ENCODE measurements at regions not wholly inside any gene's neighbourhood (a gene's known extent, or its start where the extent isn't known, plus 50 kb on each side); places are given as distances from the start of the nearest gene placed in this dataset.
"Not testable (repeated sequence)": the region's sequence is repeated elsewhere in the genome, so short reads cannot be mapped to it uniquely, and the experiment has no call there.

- not testable (repeated sequence) for H3K9me3 ChIP-seq (ENCODE audit: control insufficient read depth in 1 of 2, low read length in 2 of 2); H3K4me3 ChIP-seq (ENCODE audit: low read depth in 1 of 2, low read length in 2 of 2); H3K27me3 ChIP-seq (ENCODE audit: control insufficient read depth in 1 of 2, insufficient read depth in 2 of 2, low read length in 2 of 2); H3K27ac ChIP-seq (ENCODE audit: low read depth, low read length); H3K4me1 ChIP-seq (ENCODE audit: control insufficient read depth in 1 of 2, insufficient read depth in 2 of 2, low read length in 2 of 2); H3K36me3 ChIP-seq (ENCODE audit: control insufficient read depth in 1 of 2, insufficient read depth in 2 of 2, low read length in 2 of 2); H3K9ac ChIP-seq (ENCODE audit: low read depth in 1 of 2, low read length in 2 of 2)
Measured at GRCh38 chr16:29250923-29251434, 155.5 kb downstream of the NPIPB11 start.

DNA sequence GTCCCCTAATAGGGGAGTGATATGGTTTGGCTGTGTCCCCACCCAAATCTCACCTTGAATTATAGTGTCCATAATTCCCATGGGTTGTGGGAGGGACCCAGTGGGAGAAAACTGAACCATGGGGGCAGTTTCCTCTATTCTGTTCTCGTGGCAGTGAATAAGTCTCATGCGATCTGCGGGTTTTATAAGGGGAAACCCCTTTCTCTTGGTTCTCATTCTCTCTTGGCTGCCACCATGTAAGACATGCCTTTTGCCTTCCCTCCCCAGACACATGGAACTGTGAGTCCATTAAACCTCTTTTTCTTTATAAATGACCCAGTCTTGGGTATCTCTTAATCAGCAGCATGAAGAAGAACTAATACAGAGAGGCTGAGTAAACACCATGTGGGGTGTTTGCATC, 156.0 kb downstream of the NPIPB11 start:
- H3K27ac ChIP-seq (ENCODE audit: low read depth, low read length); H3K4me3 ChIP-seq (ENCODE audit: low read depth in 1 of 2, low read length in 2 of 2); H3K36me3 ChIP-seq (ENCODE audit: control insufficient read depth in 1 of 2, insufficient read depth in 2 of 2, low read length in 2 of 2); H3K4me1 ChIP-seq (ENCODE audit: control insufficient read depth in 1 of 2, insufficient read depth in 2 of 2, low read length in 2 of 2); H3K27me3 ChIP-seq (ENCODE audit: control insufficient read depth in 1 of 2, insufficient read depth in 2 of 2, low read length in 2 of 2); H3K9ac ChIP-seq (ENCODE audit: low read depth in 1 of 2, low read length in 2 of 2); H3K9me3 ChIP-seq (ENCODE audit: control insufficient read depth in 1 of 2, low read length in 2 of 2): not testable (repeated sequence)

DNA sequence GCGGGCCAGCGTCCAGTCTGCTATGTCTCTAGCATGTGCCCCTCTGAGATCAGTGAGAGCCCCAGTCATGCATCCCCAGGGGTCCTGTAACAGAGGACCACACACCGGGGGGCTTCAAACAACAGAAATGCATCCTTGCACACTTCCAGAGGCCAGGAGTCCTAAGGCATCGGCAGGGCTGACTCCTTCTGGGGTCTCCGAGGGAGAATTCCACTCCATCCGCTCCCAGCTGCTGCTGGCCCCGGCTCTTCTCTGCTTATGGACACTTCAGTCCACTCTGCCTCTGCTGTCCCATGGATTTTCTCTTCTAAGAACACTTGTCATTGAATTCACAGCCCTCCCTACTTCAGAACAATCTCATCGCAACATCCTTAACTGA, 157.6 kb downstream of the NPIPB11 start:
- H3K27me3 ChIP-seq (ENCODE audit: control insufficient read depth in 1 of 2, insufficient read depth in 2 of 2, low read length in 2 of 2); H3K27ac ChIP-seq (ENCODE audit: low read depth, low read length); H3K4me1 ChIP-seq (ENCODE audit: control insufficient read depth in 1 of 2, insufficient read depth in 2 of 2, low read length in 2 of 2); H3K36me3 ChIP-seq (ENCODE audit: control insufficient read depth in 1 of 2, insufficient read depth in 2 of 2, low read length in 2 of 2); H3K9ac ChIP-seq (ENCODE audit: low read depth in 1 of 2, low read length in 2 of 2); H3K4me3 ChIP-seq (ENCODE audit: low read depth in 1 of 2, low read length in 2 of 2); H3K9me3 ChIP-seq (ENCODE audit: control insufficient read depth in 1 of 2, low read length in 2 of 2): not testable (repeated sequence)

DNA sequence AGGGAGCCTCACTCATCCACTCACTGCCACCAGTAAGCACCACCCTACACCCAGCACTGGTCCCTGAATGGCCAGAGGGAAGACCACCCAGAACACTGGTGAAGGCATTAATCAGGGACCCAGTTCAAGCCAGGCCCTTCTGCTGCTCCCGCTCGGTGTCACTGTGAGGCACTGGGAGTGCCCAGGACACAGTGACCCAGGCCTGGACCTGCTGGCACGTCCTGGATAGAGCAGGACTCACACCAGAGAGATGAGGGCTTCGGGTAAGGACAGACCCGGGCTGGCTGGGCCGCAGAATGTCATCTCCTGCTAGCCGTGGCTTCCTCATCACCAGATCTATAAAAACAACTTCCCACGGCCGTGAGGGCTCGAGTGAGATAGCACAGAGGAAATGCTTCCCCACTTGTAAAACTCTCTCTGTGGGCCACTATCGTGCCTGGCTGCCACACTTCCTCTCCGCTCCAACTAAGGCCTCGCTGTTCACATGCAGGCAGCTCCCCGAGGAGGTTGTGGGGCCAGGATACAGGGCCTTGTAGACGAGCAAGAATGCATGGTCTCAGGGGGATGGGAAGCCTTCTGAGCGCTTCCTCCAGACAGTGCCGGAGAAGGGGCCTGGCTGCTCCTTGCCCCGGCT, 158.1 kb downstream of the NPIPB11 start:
- H3K36me3 ChIP-seq (ENCODE audit: control insufficient read depth in 1 of 2, insufficient read depth in 2 of 2, low read length in 2 of 2); H3K27me3 ChIP-seq (ENCODE audit: control insufficient read depth in 1 of 2, insufficient read depth in 2 of 2, low read length in 2 of 2); H3K27ac ChIP-seq (ENCODE audit: low read depth, low read length); H3K4me1 ChIP-seq (ENCODE audit: control insufficient read depth in 1 of 2, insufficient read depth in 2 of 2, low read length in 2 of 2); H3K9ac ChIP-seq (ENCODE audit: low read depth in 1 of 2, low read length in 2 of 2); H3K4me3 ChIP-seq (ENCODE audit: low read depth in 1 of 2, low read length in 2 of 2); H3K9me3 ChIP-seq (ENCODE audit: control insufficient read depth in 1 of 2, low read length in 2 of 2): not testable (repeated sequence)

DNA sequence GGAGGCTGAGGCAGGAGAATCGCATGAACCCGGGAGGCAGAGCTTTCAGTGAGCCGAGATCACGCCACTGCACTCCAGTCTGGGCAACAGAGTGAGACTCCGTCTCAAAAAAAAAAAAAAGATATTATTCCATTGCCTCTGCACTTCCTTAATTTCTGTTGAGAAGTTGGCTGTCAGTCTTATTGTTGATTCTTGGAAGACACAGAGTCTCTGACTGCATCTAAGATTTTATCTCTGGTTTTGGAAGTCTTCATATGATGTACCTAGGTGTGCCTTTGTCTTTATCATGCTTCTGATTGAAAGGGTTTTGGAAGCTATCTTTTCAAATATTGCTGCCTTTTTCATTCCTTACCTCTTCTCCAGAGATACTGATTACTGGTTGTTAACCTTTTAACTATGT, 160.4 kb downstream of the NPIPB11 start:
- H3K9ac ChIP-seq (ENCODE audit: low read depth in 1 of 2, low read length in 2 of 2); H3K27ac ChIP-seq (ENCODE audit: low read depth, low read length); H3K36me3 ChIP-seq (ENCODE audit: control insufficient read depth in 1 of 2, insufficient read depth in 2 of 2, low read length in 2 of 2); H3K4me1 ChIP-seq (ENCODE audit: control insufficient read depth in 1 of 2, insufficient read depth in 2 of 2, low read length in 2 of 2); H3K9me3 ChIP-seq (ENCODE audit: control insufficient read depth in 1 of 2, low read length in 2 of 2); H3K4me3 ChIP-seq (ENCODE audit: low read depth in 1 of 2, low read length in 2 of 2); H3K27me3 ChIP-seq (ENCODE audit: control insufficient read depth in 1 of 2, insufficient read depth in 2 of 2, low read length in 2 of 2): not testable (repeated sequence)

- no peaks in the 10 kb centered on the region for H3K36me3 ChIP-seq (ENCODE audit: control insufficient read depth in 1 of 2, insufficient read depth in 2 of 2, low read length in 2 of 2)
- H3K9me3 ChIP-seq (ENCODE audit: control insufficient read depth in 1 of 2, low read length in 2 of 2): no peaks in the 10 kb centered on the region
Measured at GRCh38 chr16:29237971-29238370, 168.5 kb downstream of the NPIPB11 start.

DNA sequence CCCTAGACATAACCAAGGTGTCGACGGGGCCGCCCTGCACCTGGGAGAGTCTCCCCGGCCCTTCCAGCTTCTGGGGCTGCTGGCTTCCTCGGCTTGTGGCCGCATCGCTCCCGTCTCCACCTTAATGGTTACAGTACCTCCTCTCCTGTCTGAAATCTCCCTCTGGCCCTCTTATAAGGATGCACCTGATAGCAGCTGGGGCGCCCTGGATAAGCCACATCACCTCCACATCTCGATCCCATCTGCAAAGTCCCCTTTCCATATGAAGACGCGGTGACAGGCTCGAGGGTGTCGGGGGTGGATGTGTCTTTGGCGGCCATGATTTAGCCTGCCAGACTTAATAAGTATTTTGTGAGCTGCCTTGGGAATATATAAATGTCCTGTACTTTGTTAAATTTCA, 169.0 kb downstream of the NPIPB11 start:
- not testable (repeated sequence) for H3K4me1 ChIP-seq (ENCODE audit: control insufficient read depth in 1 of 2, insufficient read depth in 2 of 2, low read length in 2 of 2); H3K27me3 ChIP-seq (ENCODE audit: control insufficient read depth in 1 of 2, insufficient read depth in 2 of 2, low read length in 2 of 2); H3K36me3 ChIP-seq (ENCODE audit: control insufficient read depth in 1 of 2, insufficient read depth in 2 of 2, low read length in 2 of 2); H3K27ac ChIP-seq (ENCODE audit: low read depth, low read length); H3K9me3 ChIP-seq (ENCODE audit: control insufficient read depth in 1 of 2, low read length in 2 of 2); H3K9ac ChIP-seq (ENCODE audit: low read depth in 1 of 2, low read length in 2 of 2); H3K4me3 ChIP-seq (ENCODE audit: low read depth in 1 of 2, low read length in 2 of 2)

More at GRCh38 chr16:29237971-29238370, 168.5 kb downstream of the NPIPB11 start:
- H3K27me3 ChIP-seq (ENCODE audit: control insufficient read depth in 1 of 2, insufficient read depth in 2 of 2, low read length in 2 of 2): no peaks in the 10 kb centered on the region
- no peaks in the 10 kb centered on the region for H3K4me1 ChIP-seq (ENCODE audit: control insufficient read depth in 1 of 2, insufficient read depth in 2 of 2, low read length in 2 of 2)
- no peak overlapping the region for H3K9ac ChIP-seq (ENCODE audit: low read depth in 1 of 2, low read length in 2 of 2)
- H3K27ac ChIP-seq (ENCODE audit: low read depth, low read length): no peak overlapping the region
- H3K4me3 ChIP-seq (ENCODE audit: low read depth in 1 of 2, low read length in 2 of 2): no peak overlapping the region

DNA sequence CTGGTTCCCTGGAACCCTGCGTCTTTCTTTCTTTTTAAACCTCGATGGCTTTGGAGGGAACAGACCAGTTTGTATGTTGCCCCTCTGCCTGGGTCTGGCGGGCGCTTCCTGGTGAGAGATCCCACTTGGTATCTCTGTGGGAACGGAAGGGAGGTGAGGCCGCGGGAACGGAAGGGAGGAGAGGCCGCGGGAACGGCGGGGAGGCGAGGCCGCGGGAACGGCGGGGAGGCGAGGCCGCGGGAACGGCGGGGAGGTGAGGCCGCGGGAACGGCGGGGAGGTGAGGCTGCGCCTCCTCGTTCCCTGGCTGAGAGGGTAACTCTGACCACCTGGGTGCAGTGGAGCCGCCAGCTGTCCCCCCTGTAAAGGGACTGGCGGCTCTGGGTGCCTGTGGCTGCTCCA, 169.5 kb downstream of the NPIPB11 start:
- not testable (repeated sequence) for H3K9ac ChIP-seq (ENCODE audit: low read depth in 1 of 2, low read length in 2 of 2); H3K4me3 ChIP-seq (ENCODE audit: low read depth in 1 of 2, low read length in 2 of 2); H3K36me3 ChIP-seq (ENCODE audit: control insufficient read depth in 1 of 2, insufficient read depth in 2 of 2, low read length in 2 of 2); H3K4me1 ChIP-seq (ENCODE audit: control insufficient read depth in 1 of 2, insufficient read depth in 2 of 2, low read length in 2 of 2); H3K27ac ChIP-seq (ENCODE audit: low read depth, low read length); H3K27me3 ChIP-seq (ENCODE audit: control insufficient read depth in 1 of 2, insufficient read depth in 2 of 2, low read length in 2 of 2); H3K9me3 ChIP-seq (ENCODE audit: control insufficient read depth in 1 of 2, low read length in 2 of 2)

- not testable (repeated sequence) for H3K9ac ChIP-seq (ENCODE audit: low read depth in 1 of 2, low read length in 2 of 2); H3K27me3 ChIP-seq (ENCODE audit: control insufficient read depth in 1 of 2, insufficient read depth in 2 of 2, low read length in 2 of 2); H3K27ac ChIP-seq (ENCODE audit: low read depth, low read length); H3K4me3 ChIP-seq (ENCODE audit: low read depth in 1 of 2, low read length in 2 of 2); H3K36me3 ChIP-seq (ENCODE audit: control insufficient read depth in 1 of 2, insufficient read depth in 2 of 2, low read length in 2 of 2); H3K4me1 ChIP-seq (ENCODE audit: control insufficient read depth in 1 of 2, insufficient read depth in 2 of 2, low read length in 2 of 2); H3K9me3 ChIP-seq (ENCODE audit: control insufficient read depth in 1 of 2, low read length in 2 of 2)
Measured at GRCh38 chr16:29235836-29236370, 170.6 kb downstream of the NPIPB11 start.

- not testable (repeated sequence) for H3K27me3 ChIP-seq (ENCODE audit: control insufficient read depth in 1 of 2, insufficient read depth in 2 of 2, low read length in 2 of 2); H3K4me3 ChIP-seq (ENCODE audit: low read depth in 1 of 2, low read length in 2 of 2); H3K9me3 ChIP-seq (ENCODE audit: control insufficient read depth in 1 of 2, low read length in 2 of 2); H3K4me1 ChIP-seq (ENCODE audit: control insufficient read depth in 1 of 2, insufficient read depth in 2 of 2, low read length in 2 of 2); H3K9ac ChIP-seq (ENCODE audit: low read depth in 1 of 2, low read length in 2 of 2); H3K27ac ChIP-seq (ENCODE audit: low read depth, low read length); H3K36me3 ChIP-seq (ENCODE audit: control insufficient read depth in 1 of 2, insufficient read depth in 2 of 2, low read length in 2 of 2)
Measured at GRCh38 chr16:29234536-29235275, 171.8 kb downstream of the NPIPB11 start.

Data from duodenal mucosa (tissue), 2 donors.